EH (cell line): ENCODE measurements at regions not wholly inside any gene's neighbourhood (a gene's known extent, or its start where the extent isn't known, plus 50 kb on each side); places are given as distances from the start of the nearest gene placed in this dataset.

Source experiments
- DNase-seq: peaks from one replicate; pipeline ENCODE4 v3.0.0-alpha.2; 2015; ENCODE audit warnings: low read depth

DNA sequence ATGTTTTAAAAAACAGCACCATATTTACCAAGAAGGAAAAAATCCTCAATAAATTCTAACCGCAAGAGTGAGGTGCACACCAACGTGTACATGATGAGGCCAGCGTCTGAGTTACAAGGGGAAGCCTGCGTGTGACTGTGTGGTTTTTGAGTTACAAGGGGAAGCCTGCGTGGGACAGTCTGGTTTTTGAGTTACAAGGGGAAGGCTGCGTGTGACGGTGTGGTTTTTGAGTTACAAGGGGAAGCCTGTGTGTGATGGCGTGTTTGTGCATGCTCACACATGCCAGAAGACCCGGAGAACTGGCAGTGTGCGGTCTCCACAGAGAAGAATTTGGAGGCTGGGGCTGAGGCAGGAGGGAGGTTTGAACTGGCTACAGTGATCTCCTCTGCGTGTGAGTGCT is 1376.4 kb downstream of the TBC1D22A start:
- no peak for DNase-seq

DNA sequence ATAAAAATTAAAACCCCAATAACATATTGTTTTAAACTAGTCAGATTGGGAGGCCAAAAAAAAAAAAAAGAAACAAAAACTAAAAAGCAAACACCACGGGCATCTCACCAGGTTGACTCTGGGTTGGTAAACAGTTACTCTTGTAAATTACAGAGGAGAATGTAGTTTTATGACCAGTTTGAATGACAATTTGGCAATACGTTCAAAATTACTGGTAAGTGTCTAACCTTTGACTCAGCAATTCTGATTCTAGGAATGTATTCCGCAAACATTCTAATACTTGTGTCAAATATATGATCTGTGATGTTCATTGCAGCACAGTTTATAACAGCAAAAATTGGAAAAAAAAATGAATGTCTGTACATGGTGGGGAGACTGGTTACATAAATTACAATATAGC is 1376.0 kb downstream of the TBC1D22A start:
- no peak for DNase-seq

DNA sequence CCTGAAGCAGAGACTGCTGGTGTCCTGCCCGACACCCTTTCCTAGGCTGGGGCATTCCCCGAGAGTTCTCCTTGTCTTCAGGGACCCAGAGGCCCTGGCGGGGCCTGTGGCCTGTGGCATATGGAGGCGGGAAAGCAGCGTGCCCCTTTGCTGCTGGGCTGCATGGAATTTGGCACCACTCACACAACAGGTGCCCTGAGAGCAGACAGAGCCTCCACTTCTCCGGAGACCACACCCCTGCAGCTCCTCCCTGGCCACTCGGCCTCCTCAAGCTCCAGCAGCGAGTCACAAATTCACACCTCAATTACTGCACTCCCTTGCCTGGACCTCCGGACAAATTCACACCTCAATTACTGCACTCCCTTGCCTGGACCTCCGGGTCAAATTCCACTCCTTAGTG is 1375.2 kb downstream of the TBC1D22A start:
- no peak for DNase-seq

DNA sequence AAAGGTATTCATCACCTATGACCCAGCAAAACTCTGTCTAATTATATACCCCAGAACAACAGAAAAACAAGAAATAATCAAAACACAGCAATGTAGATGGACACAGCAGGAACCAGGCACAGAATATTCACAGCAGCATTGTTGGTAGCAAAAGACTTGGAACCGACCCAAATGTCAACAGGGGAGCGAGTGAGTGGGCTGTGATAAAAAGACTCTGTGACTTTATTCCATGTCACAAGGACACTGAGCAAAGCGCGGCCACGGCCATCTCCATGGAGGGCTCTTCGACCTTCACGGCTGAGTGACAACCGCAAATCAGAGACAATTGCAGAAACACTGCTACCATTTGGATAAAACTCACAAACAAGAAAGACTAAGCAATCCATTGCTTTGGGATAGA is 1373.1 kb downstream of the TBC1D22A start:
- DNase-seq, result no peak

- no peak for DNase-seq
These were observed 1363.0 kb downstream of the TBC1D22A start for GRCh38 chr22:48125416-48125815.

DNA sequence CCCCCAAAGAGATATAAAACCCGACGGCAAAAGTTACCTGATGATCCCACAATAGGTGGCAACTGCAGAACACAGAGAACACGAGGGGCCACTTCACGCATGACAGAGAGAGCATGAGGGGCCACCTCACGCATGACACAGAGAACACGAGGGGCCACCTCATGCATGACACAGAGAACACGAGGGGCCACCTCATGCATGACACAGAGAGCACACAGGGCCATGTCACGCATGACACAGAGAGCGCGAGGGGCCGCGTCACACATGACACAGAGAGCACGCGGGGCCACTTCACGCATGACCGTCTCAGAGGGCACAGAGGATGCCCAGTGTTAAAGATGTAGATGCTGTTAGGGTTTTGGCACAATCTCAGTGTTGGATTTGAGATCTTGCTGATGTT is 1359.5 kb downstream of the TBC1D22A start:
- no peak for DNase-seq

DNA sequence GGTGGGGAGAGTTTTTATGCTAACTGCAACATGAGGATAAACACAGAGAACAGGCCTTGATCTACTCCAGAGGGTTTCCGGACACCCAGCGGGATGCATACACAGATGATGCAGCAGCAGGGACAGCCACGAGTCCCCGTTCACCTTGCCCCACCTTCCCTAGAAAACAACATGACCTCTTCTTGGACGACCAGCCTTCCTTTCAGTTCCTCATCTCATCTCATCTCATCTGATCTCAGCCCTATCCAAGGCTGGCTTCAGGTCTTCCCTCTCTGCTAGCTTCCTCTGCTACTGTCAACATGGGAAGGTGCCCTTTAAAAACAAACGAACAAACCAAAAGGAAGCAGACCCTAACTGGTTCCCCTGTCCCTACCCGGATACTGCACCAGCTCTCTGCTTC is 1356.2 kb downstream of the TBC1D22A start:
- DNase-seq, result no peak

GRCh38 chr22:48116871-48117270 is 1354.4 kb downstream of the TBC1D22A start:
- DNase-seq, result no peak

DNA sequence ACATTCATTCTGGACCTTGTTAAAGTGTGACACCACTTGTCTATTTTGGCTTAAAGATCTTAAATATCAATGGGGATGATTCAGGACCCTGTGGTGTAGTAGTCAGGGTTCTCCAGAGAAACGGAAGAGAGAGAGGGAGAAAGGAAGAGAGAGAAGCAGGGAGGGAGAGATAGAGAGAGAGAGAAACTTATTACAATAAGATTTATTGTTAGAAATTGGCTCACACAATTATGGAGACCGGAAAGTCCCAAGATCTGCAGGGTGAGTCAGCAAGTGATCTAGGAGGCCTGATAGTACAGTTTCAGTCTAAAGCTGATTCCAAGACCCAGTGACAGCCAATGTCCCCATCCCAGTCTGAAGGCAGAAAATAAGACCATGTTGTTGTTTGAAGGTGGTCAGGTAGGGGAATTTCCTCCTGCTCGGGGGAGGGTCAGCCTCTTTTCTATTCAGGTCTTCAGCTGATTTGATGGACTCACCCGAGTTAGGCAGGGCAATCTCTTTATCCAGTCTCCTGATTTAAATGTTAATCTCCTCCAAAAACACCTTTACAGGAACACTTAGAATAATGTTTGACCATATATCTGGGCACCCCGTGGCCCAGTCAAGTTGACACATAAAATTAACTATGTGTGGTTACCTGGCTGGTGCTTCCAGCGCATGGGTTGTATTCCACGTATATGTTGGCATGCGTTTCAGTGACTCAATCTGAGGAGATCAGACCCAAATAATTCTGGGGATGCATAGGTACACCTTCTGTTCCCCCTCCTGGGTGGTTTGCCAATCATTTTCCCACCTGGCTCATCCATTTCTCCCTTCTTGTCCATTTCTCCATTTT is 1350.5 kb downstream of the TBC1D22A start:
- DNase-seq, result no peak

DNA sequence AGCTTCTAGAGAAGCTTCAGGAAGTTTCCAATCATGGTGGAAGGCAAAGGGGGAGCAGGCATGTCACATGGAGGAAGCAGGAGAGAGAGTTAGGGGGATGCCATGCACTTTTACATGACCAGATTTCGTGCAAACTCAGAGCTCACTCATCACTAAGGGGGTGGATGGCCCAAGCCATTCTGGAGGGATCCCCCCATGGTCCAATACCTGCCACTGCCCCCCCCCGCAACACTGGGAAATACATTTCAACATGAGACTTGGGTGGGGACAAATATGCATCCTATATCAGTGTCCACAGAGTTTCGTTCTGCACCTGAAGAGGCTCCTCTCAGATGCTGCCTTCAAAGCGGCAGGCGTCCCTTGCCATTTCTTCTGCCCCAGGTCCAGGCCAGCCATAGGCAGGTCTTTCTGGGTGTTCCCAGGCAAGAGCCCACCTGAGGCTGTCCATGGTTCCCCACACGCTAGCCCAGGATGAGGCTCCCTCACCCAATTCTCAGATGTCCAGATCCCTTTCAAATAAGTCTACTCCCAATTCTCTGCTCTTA is 1344.3 kb downstream of the TBC1D22A start:
- no peak for DNase-seq

DNA sequence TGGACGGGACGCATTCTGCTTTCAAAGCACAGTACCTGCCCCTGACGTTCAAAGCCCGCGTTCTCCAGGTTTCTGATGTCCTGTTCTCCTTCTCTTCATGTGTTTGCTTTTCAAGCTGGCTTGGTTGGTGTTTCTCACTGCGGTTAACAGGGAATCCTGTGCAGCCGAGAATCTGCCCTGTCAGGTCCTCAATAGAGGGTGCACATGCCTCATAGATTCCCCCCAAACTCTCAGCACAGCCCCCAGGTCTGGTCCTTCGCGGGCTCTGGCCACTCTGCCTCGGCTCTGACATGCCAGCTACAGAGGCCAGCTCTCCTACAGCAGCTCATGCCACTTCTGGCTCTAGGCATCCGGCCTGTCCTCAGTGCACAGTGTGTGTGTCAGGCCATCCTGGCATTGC is 1343.8 kb downstream of the TBC1D22A start:
- DNase-seq, result no peak

- no peak for DNase-seq
These were observed 1342.8 kb downstream of the TBC1D22A start for GRCh38 chr22:48105259-48105658.

DNA sequence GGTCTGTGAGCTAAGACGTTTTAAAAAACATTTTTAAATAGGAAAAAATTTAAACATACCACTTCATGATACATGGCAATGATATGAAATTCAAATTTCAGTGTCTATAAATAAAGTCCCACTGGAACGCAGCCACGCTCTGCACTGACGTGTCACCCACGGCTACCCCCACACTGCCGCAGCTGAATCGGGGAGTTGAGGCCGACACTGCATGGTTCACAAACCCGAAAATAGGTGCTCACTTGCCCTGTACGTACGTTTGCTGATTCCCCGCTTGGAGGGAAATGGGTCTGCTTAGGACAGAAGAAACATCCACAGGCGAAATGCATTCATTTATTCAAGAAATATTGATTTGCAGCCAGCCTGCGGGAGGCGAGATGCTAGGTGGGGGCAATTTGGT is 1342.3 kb downstream of the TBC1D22A start:
- no peak for DNase-seq

DNA sequence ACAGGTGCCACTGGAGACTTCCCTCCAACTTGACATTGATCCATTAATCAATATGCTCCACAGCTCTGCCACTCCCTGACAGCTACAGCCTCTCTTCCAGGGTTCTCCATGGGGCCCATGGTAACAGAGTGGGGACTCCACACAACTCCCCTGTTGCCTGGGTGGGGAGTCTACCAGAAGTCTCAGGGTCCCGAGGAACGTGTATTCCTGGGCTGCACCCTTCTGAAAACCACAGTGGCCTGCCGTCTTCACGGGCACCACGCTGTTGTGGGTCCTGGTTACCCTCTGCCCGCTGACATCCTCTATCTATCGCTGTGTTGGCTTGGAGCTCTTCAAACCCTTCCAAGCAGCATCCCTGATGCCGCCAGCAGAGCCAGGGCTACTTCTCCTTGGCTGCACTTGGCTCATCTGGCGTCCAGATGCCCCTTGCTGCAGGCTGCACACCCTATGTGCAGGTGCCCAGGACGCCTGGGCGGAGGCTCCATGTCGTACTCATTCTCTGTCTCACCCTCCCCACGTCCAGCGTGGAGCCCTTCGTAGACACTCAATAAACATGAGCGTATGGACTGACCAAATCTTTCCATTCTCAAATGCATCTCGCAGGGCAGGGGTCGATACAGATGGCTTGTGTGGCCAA is 1341.8 kb downstream of the TBC1D22A start:
- no peak for DNase-seq

DNA sequence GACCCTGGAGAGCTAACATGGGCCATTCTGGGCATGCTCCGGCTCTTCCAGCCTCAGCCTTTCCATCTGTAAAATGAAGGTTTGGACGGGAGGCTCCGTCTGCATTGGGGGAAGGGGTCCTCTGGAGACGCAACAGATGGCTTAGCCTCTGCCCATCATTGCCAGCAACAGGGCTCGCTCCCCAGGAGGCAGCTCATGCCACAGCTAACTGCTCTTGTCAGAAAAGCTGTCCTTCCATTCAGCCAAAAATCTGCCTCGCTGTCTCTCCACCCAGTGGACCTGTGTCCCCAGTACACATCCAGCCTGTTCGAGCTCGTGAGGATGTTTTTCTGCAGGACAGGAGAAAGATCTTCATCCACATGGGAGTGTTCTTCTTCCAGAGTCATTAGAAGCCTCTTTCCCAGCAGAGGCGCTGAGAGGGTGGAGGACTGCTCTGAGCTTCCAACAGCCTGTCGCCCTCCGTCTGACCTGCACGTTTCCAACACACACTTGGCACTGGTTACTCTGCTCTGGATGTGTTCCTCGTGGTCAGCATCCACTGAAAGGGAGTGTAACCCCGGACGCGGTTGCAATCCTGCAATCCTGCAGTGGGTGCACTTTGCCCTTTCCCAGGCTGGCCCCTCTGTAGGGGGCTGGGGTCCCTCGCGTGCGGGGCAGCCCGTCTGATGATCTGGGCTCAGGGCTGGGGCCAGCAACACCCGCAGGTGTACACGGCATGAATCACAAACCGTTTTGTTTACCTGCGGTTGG is 1340.9 kb downstream of the TBC1D22A start:
- no peak for DNase-seq

GRCh38 chr22:48102581-48102980 is 1340.1 kb downstream of the TBC1D22A start:
- no peak for DNase-seq

DNA sequence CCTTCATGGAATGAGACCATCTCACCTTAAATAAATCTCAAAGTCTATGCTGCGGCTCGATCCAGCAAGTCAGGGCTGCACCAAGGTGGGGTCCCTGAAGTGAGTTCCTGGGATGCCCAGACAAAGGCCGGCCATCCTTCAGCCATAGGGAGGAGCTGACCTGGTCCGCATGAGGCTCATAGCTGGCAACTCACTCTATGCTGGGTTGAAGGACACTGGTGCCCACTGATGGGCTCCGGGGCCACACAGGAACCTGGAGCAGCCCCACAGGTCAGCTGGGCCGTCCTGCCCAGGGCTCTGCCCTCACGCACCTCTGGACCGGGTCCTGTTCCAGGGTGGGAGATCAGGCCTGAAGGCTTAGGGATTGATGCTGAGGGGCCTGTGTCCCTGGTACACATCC is 1339.3 kb downstream of the TBC1D22A start:
- DNase-seq, result no peak

DNA sequence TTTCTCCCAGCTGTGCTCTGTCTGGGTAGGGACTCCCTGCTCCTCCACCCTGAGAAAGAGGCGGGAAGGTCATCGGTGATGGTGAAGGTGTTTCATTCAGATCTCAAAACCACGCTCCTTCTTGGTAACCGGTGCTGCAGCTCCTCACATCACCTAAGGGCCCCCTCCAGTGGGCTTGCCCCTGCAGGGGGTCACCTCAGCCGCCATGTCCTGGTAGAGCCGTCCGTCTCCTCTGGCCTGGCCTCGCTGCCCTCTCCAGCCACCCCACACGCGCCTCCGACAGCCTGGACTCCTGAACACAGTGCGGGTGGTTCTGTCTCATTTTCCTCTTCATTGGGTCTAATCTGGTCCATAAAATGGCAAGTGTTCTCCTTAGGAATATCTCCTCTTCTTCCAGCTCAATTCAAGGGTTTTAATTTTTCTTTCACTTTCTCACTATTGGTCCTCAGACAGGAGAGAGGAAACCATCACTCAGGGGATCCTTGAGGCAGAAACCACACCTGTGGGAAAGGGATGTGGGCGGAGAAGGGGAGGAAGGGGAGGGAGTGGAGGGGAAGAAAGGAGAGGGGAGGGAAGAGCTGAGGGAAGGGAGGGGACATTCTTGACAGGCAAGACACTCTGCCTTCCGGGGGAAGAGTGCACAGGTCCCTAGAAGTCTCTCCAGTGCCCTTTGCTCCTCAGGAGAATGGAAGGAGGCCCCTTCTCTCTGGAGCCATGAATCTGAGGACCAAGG is 1338.4 kb downstream of the TBC1D22A start:
- no peak for DNase-seq

- DNase-seq, result no peak
These were observed 1337.2 kb downstream of the TBC1D22A start for GRCh38 chr22:48099671-48100070.

DNA sequence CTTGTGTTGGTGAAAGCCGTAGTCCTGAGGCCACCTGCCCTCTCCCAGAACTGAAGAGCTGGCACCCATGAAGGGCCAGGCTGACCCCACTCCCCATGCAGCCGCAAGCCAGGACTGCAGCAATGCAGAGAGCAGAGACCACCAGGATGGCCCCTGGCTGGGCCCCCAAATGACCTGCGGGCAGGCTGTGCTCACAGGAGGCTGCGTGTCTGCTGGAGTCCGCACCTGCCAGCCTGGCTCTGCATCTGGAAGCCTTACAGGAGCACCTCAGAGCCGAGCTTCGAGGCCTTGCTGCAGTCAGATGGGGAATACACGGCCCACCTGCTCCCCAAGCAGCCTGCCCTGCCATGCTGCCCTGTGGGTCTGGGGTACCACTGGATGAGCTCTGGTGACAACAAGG is 1336.8 kb downstream of the TBC1D22A start:
- DNase-seq, result no peak

DNA sequence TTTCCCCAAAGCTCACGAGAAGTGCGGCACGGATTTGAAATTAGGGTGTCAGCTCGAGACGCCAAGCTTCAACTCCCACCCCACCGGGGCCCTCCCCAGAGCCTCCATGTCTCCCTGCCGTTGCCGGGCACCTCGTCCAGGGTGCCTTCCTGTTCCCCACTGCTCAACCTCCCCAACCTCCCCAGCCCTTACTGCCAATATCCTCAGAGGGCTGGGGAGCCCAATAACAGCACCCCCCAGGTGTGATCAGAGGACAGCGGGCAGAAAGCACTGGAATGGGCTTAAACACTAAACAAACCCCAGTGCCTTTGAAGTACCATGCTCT is 1336.4 kb downstream of the TBC1D22A start:
- DNase-seq, result no peak

- no peak for DNase-seq
These were observed 1335.9 kb downstream of the TBC1D22A start for GRCh38 chr22:48098243-48098920.
